GM21723 (cell line): ENCODE measurements at regions not wholly inside any gene's neighbourhood (a gene's known extent, or its start where the extent isn't known, plus 50 kb on each side); places are given as distances from the start of the nearest gene placed in this dataset.
"Not testable (repeated sequence)": the region's sequence is repeated elsewhere in the genome, so short reads cannot be mapped to it uniquely, and the experiment has no call there.

ENCODE experiments used
- ATAC-seq: cut with Tn5 transposase; IDR thresholded peaks from one replicate; pipeline ENCODE4 v1.9.1; 2021; ENCODE audit warnings: mild to moderate bottlenecking, moderate library complexity; ENCODE audit not compliant: unreplicated experiment

- no peak for ATAC-seq
Measured at GRCh38 chr5:27463446-27464149, 425.2 kb upstream of the CDH9 start.

GRCh38 chr5:27462936-27463335 lies 424.6 kb upstream of the CDH9 start:
- ATAC-seq = no peak

- ATAC-seq = no peak
Measured at GRCh38 chr5:27458287-27458686, 419.9 kb upstream of the CDH9 start.

GRCh38 chr5:27451377-27451776 lies 413.0 kb upstream of the CDH9 start:
- ATAC-seq = no peak

GRCh38 chr5:27450607-27451006 lies 412.2 kb upstream of the CDH9 start:
- ATAC-seq = no peak

GRCh38 chr5:27439383-27439782 lies 401.0 kb upstream of the CDH9 start:
- not testable (repeated sequence) for ATAC-seq

- ATAC-seq = no peak
Measured at GRCh38 chr5:27437594-27438200, 399.3 kb upstream of the CDH9 start.

GRCh38 chr5:27434335-27434734 lies 395.9 kb upstream of the CDH9 start:
- no peak for ATAC-seq

GRCh38 chr5:27414099-27414498 lies 375.7 kb upstream of the CDH9 start:
- no peak for ATAC-seq

- no peak for ATAC-seq
Measured at GRCh38 chr5:27412384-27412783, 374.0 kb upstream of the CDH9 start.

GRCh38 chr5:27406020-27406419 lies 367.6 kb upstream of the CDH9 start:
- ATAC-seq = no peak

- no peak for ATAC-seq
Measured at GRCh38 chr5:27403243-27403882, 365.0 kb upstream of the CDH9 start.

- ATAC-seq = no peak
Measured at GRCh38 chr5:27402828-27403227, 364.4 kb upstream of the CDH9 start.

- ATAC-seq = no peak
Measured at GRCh38 chr5:27396998-27397397, 358.6 kb upstream of the CDH9 start.

GRCh38 chr5:27392716-27393115 lies 354.3 kb upstream of the CDH9 start:
- no peak for ATAC-seq

- ATAC-seq = no peak
Measured at GRCh38 chr5:27389696-27390095, 351.3 kb upstream of the CDH9 start.

GRCh38 chr5:27388755-27389154 lies 350.4 kb upstream of the CDH9 start:
- no peak for ATAC-seq

- ATAC-seq = no peak
Measured at GRCh38 chr5:27387535-27388073, 349.2 kb upstream of the CDH9 start.

GRCh38 chr5:27381686-27382085 lies 343.3 kb upstream of the CDH9 start:
- no peak for ATAC-seq

- ATAC-seq = no peak
Measured at GRCh38 chr5:27377626-27378025, 339.2 kb upstream of the CDH9 start.

- no peak for ATAC-seq
Measured at GRCh38 chr5:27353970-27354369, 315.6 kb upstream of the CDH9 start.

GRCh38 chr5:27353540-27353939 lies 315.2 kb upstream of the CDH9 start:
- no peak for ATAC-seq
